ENCODE measurements at regions not wholly inside any gene's neighbourhood (a gene's known extent, or its start where the extent isn't known, plus 50 kb on each side); places are given as distances from the start of the nearest gene placed in this dataset.
A peak's percentile ranks its signal among the peaks of the same experiment; 100 is the strongest.

GRCh38 chr3:132180337-132180791 is 136.8 kb upstream of the ACP3 start:
- 3 to 18% (median 8%) methylated on average over 3 of the region's 3 CpGs for WGBS, 5 donors
- Histone ChIP-seq H3K27me3 (no peaks in the 10 kb centered on the region), H3K36me3 (no peaks in the 10 kb centered on the region), H3K4me3 (no peak overlapping the region), H3K9me3 (no peaks in the 10 kb centered on the region), H3K4me1 (peaks cover 0 to 7% (median 0%) of the 10 kb centered on the region in 4 donors), H3K27ac (no peak overlapping the region)
- intact Hi-C loops (cut with DNase I; ENCODE audit: low total_unique reads) = no loop called here
- no peak for TF ChIP-seq EP300 (IDR thresholded peaks at IDR 0.05)
- no peak for TF ChIP-seq POLR2AphosphoS5 (IDR thresholded peaks at IDR 0.05)
- TF ChIP-seq CTCF (IDR thresholded peaks at IDR 0.05) = peak in 4 of 7 experiments; percentile 19 to 33 (median 30)
- no peak for TF ChIP-seq POLR2A (IDR thresholded peaks at IDR 0.05)
- peak in 1 of 2 donors; percentile 67 for DNase-seq

DNA sequence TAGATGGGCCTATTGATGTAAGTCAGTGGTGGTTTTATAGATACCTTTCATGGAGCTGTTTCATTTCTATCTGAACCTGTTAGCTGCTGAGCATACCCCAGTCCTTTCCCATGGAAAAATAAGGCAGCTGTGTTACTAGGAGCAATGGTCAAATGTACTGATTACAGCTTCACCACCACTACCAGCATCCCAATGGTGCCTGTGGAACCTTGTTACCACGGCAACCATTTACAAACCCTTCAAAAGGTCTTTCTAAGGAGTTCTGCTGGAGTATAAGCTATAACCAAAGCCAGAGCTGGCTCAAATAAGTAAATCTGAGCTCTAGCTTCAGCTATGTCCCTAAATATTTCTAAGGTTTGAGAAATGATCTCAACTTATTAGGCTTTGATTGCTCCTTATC is 133.4 kb upstream of the ACP3 start:
- WGBS, 5 donors = 43 to 76% (median 70%) methylated on average over 1 of the region's 1 CpG
- no peak overlapping the region for H3K27ac ChIP-seq
- intact Hi-C loops (cut with DNase I; ENCODE audit: low total_unique reads) = no loop called here

DNA sequence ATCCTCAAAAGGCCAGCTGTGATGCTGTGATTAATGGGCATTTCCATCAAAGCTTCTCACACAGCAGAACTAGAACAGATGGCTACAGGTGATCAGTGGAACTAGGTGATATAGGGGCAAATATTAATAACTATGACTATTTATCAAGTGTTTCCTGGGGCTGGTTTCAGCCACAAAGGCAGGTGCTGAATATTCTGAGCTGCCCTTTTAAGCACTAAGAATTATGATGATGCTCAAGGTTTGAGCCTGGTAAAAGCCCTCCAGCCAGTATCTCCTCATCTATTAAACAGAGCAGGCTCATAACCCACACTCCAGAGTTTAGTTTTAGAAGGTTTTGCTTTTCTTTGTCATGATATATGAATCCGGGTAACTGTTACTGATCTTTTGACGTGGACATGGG is 129.5 kb upstream of the ACP3 start:
- WGBS, 5 donors = 69 to 88% (median 77%) methylated on average over 2 of the region's 2 CpGs
- intact Hi-C loops (cut with DNase I; ENCODE audit: low total_unique reads) = no loop called here
- peaks cover 0 to 4% (median 0%) of the 10 kb centered on the region in 3 donors for H3K27me3 ChIP-seq
- no peaks in the 10 kb centered on the region for H3K9me3 ChIP-seq
- H3K4me1 ChIP-seq = no peaks in the 10 kb centered on the region
- TF ChIP-seq CTCF (IDR thresholded peaks at IDR 0.05) = no peak
- no peak for TF ChIP-seq POLR2AphosphoS5 (IDR thresholded peaks at IDR 0.05)
- no peak for TF ChIP-seq POLR2A (IDR thresholded peaks at IDR 0.05)
- TF ChIP-seq EP300 (IDR thresholded peaks at IDR 0.05) = no peak
- no peak overlapping the region for H3K4me3 ChIP-seq
- no peaks in the 10 kb centered on the region for H3K36me3 ChIP-seq
- DNase-seq = no peak
- no peak overlapping the region for H3K27ac ChIP-seq

More for the DNA sequence above, 133.4 kb upstream of the ACP3 start:
- no peaks in the 10 kb centered on the region for H3K9me3 ChIP-seq
- H3K4me3 ChIP-seq = no peak overlapping the region
- DNase-seq = no peak
- peaks cover 0 to 4% (median 0%) of the 10 kb centered on the region in 3 donors for H3K27me3 ChIP-seq
- no peaks in the 10 kb centered on the region for H3K36me3 ChIP-seq
- TF ChIP-seq CTCF (IDR thresholded peaks at IDR 0.05) (no peak), POLR2A (IDR thresholded peaks at IDR 0.05) (no peak), POLR2AphosphoS5 (IDR thresholded peaks at IDR 0.05) (no peak), EP300 (IDR thresholded peaks at IDR 0.05) (no peak)
- H3K4me1 ChIP-seq = peaks cover 0 to 7% (median 0%) of the 10 kb centered on the region in 4 donors

GRCh38 chr3:132189601-132190000 is 127.6 kb upstream of the ACP3 start:
- H3K4me1 ChIP-seq = no peaks in the 10 kb centered on the region
- no peak for DNase-seq
- no peak overlapping the region for H3K27ac ChIP-seq
- peaks cover 0 to 4% (median 0%) of the 10 kb centered on the region in 3 donors for H3K27me3 ChIP-seq
- intact Hi-C loops (cut with DNase I; ENCODE audit: low total_unique reads) = no loop called here
- no peaks in the 10 kb centered on the region for H3K9me3 ChIP-seq
- 38 to 48% (median 43%) methylated on average over 3 of the region's 3 CpGs for WGBS, 5 donors
- H3K4me3 ChIP-seq = no peak overlapping the region
- H3K36me3 ChIP-seq = no peaks in the 10 kb centered on the region
- no peak for TF ChIP-seq CTCF (IDR thresholded peaks at IDR 0.05)
- no peak for TF ChIP-seq POLR2AphosphoS5 (IDR thresholded peaks at IDR 0.05)
- no peak for TF ChIP-seq EP300 (IDR thresholded peaks at IDR 0.05)
- no peak for TF ChIP-seq POLR2A (IDR thresholded peaks at IDR 0.05)

All from stomach (tissue), 8 donors.